ENCODE measurements at regions not wholly inside any gene's neighbourhood (a gene's known extent, or its start where the extent isn't known, plus 50 kb on each side); places are given as distances from the start of the nearest gene placed in this dataset.

- H3K9me3 ChIP-seq (ENCODE audit: low read length): no peaks in the 10 kb centered on the region
- H2AFZ ChIP-seq (ENCODE audit: low read depth, low read length): no peak overlapping the region
- no peaks in the 10 kb centered on the region for H3K4me1 ChIP-seq (ENCODE audit: insufficient read depth, low read length)
- no peak overlapping the region for H3K4me3 ChIP-seq (ENCODE audit: low read length)
- H3K27me3 ChIP-seq (ENCODE audit: insufficient read depth, low read length): no peaks in the 10 kb centered on the region
- no peaks in the 10 kb centered on the region for H3K36me3 ChIP-seq (ENCODE audit: insufficient read depth, low read length)
Observed at GRCh38 chr12:88325076-88325815, 183.1 kb downstream of the TMTC3 start.

GRCh38 chr12:88325816-88326189 lies 183.7 kb downstream of the TMTC3 start:
- Histone ChIP-seq H3K36me3 (ENCODE audit: insufficient read depth, low read length) (no peaks in the 10 kb centered on the region), H3K4me3 (ENCODE audit: low read length) (no peak overlapping the region), H3K4me1 (ENCODE audit: insufficient read depth, low read length) (no peaks in the 10 kb centered on the region), H2AFZ (ENCODE audit: low read depth, low read length) (no peak overlapping the region), H3K9me3 (ENCODE audit: low read length) (no peaks in the 10 kb centered on the region), H3K27me3 (ENCODE audit: insufficient read depth, low read length) (no peaks in the 10 kb centered on the region)

GRCh38 chr12:88327276-88327675 lies 185.2 kb downstream of the TMTC3 start:
- Histone ChIP-seq H3K36me3 (ENCODE audit: insufficient read depth, low read length) (no peaks in the 10 kb centered on the region), H3K4me1 (ENCODE audit: insufficient read depth, low read length) (no peaks in the 10 kb centered on the region), H3K27me3 (ENCODE audit: insufficient read depth, low read length) (no peaks in the 10 kb centered on the region), H3K4me3 (ENCODE audit: low read length) (no peak overlapping the region), H3K9me3 (ENCODE audit: low read length) (peaks cover 4% of the 10 kb centered on the region), H2AFZ (ENCODE audit: low read depth, low read length) (no peak overlapping the region)

GRCh38 chr12:88328090-88328489 lies 186.0 kb downstream of the TMTC3 start:
- Histone ChIP-seq H3K9me3 (ENCODE audit: low read length) (peaks cover 4% of the 10 kb centered on the region), H2AFZ (ENCODE audit: low read depth, low read length) (no peak overlapping the region), H3K36me3 (ENCODE audit: insufficient read depth, low read length) (no peaks in the 10 kb centered on the region), H3K27me3 (ENCODE audit: insufficient read depth, low read length) (no peaks in the 10 kb centered on the region), H3K4me3 (ENCODE audit: low read length) (no peak overlapping the region), H3K4me1 (ENCODE audit: insufficient read depth, low read length) (no peaks in the 10 kb centered on the region)

GRCh38 chr12:88329833-88330232 lies 187.7 kb downstream of the TMTC3 start:
- Histone ChIP-seq H3K36me3 (ENCODE audit: insufficient read depth, low read length) (no peaks in the 10 kb centered on the region), H3K27me3 (ENCODE audit: insufficient read depth, low read length) (no peaks in the 10 kb centered on the region), H3K9me3 (ENCODE audit: low read length) (peaks cover 4% of the 10 kb centered on the region), H3K4me3 (ENCODE audit: low read length) (no peak overlapping the region), H2AFZ (ENCODE audit: low read depth, low read length) (no peak overlapping the region), H3K4me1 (ENCODE audit: insufficient read depth, low read length) (no peaks in the 10 kb centered on the region)

GRCh38 chr12:88334271-88334670 lies 192.2 kb downstream of the TMTC3 start:
- Histone ChIP-seq H3K4me1 (ENCODE audit: insufficient read depth, low read length) (no peaks in the 10 kb centered on the region), H3K4me3 (ENCODE audit: low read length) (no peak overlapping the region), H3K9me3 (ENCODE audit: low read length) (peaks cover 4% of the 10 kb centered on the region), H3K27me3 (ENCODE audit: insufficient read depth, low read length) (no peaks in the 10 kb centered on the region), H2AFZ (ENCODE audit: low read depth, low read length) (no peak overlapping the region), H3K36me3 (ENCODE audit: insufficient read depth, low read length) (no peaks in the 10 kb centered on the region)

- peaks cover 4% of the 10 kb centered on the region for H3K9me3 ChIP-seq (ENCODE audit: low read length)
Observed at GRCh38 chr12:88336076-88336739, 194.1 kb downstream of the TMTC3 start.

GRCh38 chr12:88338486-88338885 lies 196.4 kb downstream of the TMTC3 start:
- no peaks in the 10 kb centered on the region for H3K36me3 ChIP-seq (ENCODE audit: insufficient read depth, low read length)
- H3K4me3 ChIP-seq (ENCODE audit: low read length): no peak overlapping the region
- H3K9me3 ChIP-seq (ENCODE audit: low read length): no peaks in the 10 kb centered on the region
- no peak overlapping the region for H2AFZ ChIP-seq (ENCODE audit: low read depth, low read length)
- no peaks in the 10 kb centered on the region for H3K4me1 ChIP-seq (ENCODE audit: insufficient read depth, low read length)
- no peaks in the 10 kb centered on the region for H3K27me3 ChIP-seq (ENCODE audit: insufficient read depth, low read length)

More at GRCh38 chr12:88336076-88336739, 194.1 kb downstream of the TMTC3 start:
- Histone ChIP-seq H3K4me3 (ENCODE audit: low read length) (no peak overlapping the region), H3K4me1 (ENCODE audit: insufficient read depth, low read length) (no peaks in the 10 kb centered on the region), H3K36me3 (ENCODE audit: insufficient read depth, low read length) (no peaks in the 10 kb centered on the region), H2AFZ (ENCODE audit: low read depth, low read length) (no peak overlapping the region), H3K27me3 (ENCODE audit: insufficient read depth, low read length) (no peaks in the 10 kb centered on the region)

GRCh38 chr12:88339254-88339949 lies 197.3 kb downstream of the TMTC3 start:
- Histone ChIP-seq H3K9me3 (ENCODE audit: low read length) (no peaks in the 10 kb centered on the region), H3K36me3 (ENCODE audit: insufficient read depth, low read length) (no peaks in the 10 kb centered on the region), H3K4me3 (ENCODE audit: low read length) (no peak overlapping the region), H3K4me1 (ENCODE audit: insufficient read depth, low read length) (no peaks in the 10 kb centered on the region), H2AFZ (ENCODE audit: low read depth, low read length) (no peak overlapping the region), H3K27me3 (ENCODE audit: insufficient read depth, low read length) (no peaks in the 10 kb centered on the region)

- Histone ChIP-seq H3K4me1 (ENCODE audit: insufficient read depth, low read length) (no peaks in the 10 kb centered on the region), H3K27me3 (ENCODE audit: insufficient read depth, low read length) (no peaks in the 10 kb centered on the region), H2AFZ (ENCODE audit: low read depth, low read length) (no peak overlapping the region), H3K4me3 (ENCODE audit: low read length) (no peak overlapping the region), H3K36me3 (ENCODE audit: insufficient read depth, low read length) (no peaks in the 10 kb centered on the region), H3K9me3 (ENCODE audit: low read length) (no peaks in the 10 kb centered on the region)
Observed at GRCh38 chr12:88339966-88340365, 197.9 kb downstream of the TMTC3 start.

- Histone ChIP-seq H3K9me3 (ENCODE audit: low read length) (no peaks in the 10 kb centered on the region), H3K36me3 (ENCODE audit: insufficient read depth, low read length) (no peaks in the 10 kb centered on the region), H3K4me1 (ENCODE audit: insufficient read depth, low read length) (no peaks in the 10 kb centered on the region), H3K4me3 (ENCODE audit: low read length) (no peak overlapping the region), H2AFZ (ENCODE audit: low read depth, low read length) (no peak overlapping the region), H3K27me3 (ENCODE audit: insufficient read depth, low read length) (no peaks in the 10 kb centered on the region)
Observed at GRCh38 chr12:88342251-88342806, 200.2 kb downstream of the TMTC3 start.

- Histone ChIP-seq H3K4me3 (ENCODE audit: low read length) (no peak overlapping the region), H3K9me3 (ENCODE audit: low read length) (no peaks in the 10 kb centered on the region), H3K36me3 (ENCODE audit: insufficient read depth, low read length) (no peaks in the 10 kb centered on the region), H3K4me1 (ENCODE audit: insufficient read depth, low read length) (no peaks in the 10 kb centered on the region), H3K27me3 (ENCODE audit: insufficient read depth, low read length) (no peaks in the 10 kb centered on the region), H2AFZ (ENCODE audit: low read depth, low read length) (no peak overlapping the region)
Observed at GRCh38 chr12:88351146-88351545, 209.0 kb downstream of the TMTC3 start.

GRCh38 chr12:88354691-88355090 lies 212.6 kb downstream of the TMTC3 start:
- no peaks in the 10 kb centered on the region for H3K4me1 ChIP-seq (ENCODE audit: insufficient read depth, low read length)
- H3K36me3 ChIP-seq (ENCODE audit: insufficient read depth, low read length): no peaks in the 10 kb centered on the region
- H3K27me3 ChIP-seq (ENCODE audit: insufficient read depth, low read length): no peaks in the 10 kb centered on the region
- no peak overlapping the region for H3K4me3 ChIP-seq (ENCODE audit: low read length)
- H2AFZ ChIP-seq (ENCODE audit: low read depth, low read length): no peak overlapping the region
- H3K9me3 ChIP-seq (ENCODE audit: low read length): no peaks in the 10 kb centered on the region

All from neuron (in vitro differentiated cells).